HG02588 (cell line): ENCODE measurements at regions not wholly inside any gene's neighbourhood (a gene's known extent, or its start where the extent isn't known, plus 50 kb on each side); places are given as distances from the start of the nearest gene placed in this dataset.

Experiments used
- ATAC-seq: cut with Tn5 transposase; IDR thresholded peaks from one replicate; pipeline ENCODE4 v1.9.1; 2021; ENCODE audit warnings: mild to moderate bottlenecking, moderate library complexity; ENCODE audit not compliant: unreplicated experiment

DNA sequence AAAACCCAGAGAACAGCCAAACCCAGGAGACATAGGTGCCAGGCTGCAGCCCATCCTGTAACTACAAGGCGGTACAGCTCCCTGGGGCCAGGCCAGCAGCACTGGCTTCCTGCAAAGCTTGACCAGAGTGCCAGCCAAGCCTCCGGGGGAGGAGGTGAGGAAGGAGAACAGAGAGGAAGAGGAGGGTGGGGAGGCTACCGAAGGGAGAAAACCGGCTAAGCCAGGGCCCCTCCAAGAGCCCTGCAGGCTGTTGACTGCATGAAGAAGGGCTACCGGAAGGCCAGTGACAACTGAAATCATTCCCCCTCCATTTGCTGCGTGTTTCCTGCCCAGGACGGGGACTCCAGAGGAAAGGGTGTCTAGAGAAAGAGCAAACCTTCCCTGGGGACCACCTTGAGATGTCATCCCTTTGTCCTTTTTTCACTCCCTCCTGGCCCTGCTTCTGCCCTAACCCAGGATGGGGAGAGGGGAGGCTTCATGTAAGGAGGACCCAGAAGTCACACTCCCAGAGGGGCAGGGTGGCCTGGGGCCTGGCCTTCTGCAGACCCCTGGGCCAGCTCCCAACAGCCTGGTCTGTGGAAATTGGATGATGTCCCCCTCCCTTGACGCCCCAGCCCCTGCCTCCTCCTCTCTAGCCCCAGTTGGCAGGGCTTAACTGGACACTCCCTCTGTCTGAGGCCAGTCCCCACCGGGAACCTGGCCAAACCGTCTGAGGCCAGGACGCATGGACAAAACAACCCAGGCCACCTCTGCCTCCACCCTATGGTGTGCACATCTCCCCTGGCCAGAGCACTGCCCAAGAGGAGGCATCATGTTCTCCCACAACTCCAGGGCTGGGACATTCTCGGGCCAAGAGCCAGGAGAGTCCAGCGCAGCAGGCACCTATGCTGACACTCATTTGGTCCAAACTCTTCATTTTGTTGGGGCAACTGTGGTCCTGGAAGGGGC lies 207.8 kb downstream of the CYP26B1 start:
- ATAC-seq, result no peak

DNA sequence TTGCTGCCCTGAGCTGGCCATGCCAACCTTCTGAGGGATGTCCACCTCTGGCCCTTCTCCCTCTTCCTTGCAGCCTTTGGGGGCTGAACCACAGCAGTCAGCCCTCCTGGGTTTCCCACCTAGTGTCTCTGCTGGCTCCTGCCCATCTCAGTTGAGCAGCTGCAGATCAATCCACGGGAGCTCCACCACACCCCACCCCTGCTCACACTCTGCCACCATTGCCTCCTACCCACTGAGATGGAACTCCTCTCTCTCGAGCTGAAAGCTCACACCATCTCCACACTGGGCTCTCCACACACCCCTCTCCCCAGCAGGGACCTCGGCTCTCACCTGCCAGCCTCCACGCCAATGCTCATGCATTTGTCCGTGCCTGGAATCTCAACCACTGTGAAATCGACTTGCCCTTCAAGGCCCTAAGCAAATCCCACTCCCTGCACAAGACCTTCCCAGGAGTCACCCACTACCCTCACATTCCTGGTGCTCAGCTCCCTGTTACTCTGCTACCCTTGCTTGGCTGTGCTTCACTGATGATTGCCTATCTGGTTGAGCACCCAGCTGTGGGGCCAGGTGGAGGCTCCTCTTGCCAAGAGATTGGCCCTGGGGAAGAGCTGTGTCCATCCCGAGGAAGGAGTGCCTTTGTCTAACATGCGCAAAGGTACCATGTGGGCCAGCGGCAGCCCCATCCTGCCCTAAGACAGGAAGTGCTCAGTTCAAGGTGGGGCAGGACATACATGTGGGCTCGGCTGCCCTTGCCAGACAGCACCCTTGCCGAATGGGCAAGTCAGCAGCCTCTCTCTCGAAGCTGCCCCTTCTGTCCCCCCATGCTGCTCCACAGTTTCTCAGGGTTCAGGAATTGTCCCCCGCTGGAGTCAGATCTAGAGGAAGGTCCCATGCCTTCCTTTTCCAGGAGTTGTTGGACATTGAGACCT lies 208.7 kb downstream of the CYP26B1 start:
- no peak for ATAC-seq

DNA sequence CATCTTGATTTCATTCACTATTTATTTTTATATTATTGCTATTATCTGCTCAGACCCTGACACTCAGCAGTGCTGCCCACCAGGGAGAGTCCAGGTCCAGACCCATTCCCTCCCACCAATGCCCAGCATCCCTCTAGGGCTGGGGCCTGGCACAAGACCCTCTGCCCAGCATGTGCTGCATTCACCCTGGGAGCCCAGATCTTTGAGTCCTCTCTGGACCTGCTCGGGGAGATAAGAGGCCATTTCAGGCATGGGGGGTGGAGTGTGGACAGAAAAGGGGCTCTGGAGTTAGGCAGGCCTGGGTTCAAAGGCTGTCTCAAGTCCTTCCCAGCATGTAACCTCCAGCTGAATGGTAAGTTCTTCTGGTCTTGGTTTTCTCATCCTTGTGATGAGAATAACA lies 209.6 kb downstream of the CYP26B1 start:
- no peak for ATAC-seq

DNA sequence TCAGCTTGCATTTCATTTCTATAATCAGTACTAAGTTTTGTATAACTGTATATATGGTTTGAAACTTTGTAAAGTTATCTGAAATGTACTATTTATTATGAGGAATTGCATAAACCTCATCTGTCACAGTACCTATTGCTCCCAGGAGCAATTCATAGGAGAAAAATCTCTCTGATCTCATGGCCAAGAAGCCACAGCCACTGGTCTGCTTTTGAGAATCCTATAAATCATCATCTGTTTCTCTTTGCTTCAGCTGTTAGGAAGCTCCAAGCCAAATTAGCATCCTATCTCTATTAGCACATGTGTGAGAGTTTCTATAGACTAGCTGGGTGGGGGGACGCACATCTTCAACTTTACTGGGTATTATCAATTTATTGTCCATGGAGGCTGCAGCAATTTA lies 210.3 kb downstream of the CYP26B1 start:
- no peak for ATAC-seq

DNA sequence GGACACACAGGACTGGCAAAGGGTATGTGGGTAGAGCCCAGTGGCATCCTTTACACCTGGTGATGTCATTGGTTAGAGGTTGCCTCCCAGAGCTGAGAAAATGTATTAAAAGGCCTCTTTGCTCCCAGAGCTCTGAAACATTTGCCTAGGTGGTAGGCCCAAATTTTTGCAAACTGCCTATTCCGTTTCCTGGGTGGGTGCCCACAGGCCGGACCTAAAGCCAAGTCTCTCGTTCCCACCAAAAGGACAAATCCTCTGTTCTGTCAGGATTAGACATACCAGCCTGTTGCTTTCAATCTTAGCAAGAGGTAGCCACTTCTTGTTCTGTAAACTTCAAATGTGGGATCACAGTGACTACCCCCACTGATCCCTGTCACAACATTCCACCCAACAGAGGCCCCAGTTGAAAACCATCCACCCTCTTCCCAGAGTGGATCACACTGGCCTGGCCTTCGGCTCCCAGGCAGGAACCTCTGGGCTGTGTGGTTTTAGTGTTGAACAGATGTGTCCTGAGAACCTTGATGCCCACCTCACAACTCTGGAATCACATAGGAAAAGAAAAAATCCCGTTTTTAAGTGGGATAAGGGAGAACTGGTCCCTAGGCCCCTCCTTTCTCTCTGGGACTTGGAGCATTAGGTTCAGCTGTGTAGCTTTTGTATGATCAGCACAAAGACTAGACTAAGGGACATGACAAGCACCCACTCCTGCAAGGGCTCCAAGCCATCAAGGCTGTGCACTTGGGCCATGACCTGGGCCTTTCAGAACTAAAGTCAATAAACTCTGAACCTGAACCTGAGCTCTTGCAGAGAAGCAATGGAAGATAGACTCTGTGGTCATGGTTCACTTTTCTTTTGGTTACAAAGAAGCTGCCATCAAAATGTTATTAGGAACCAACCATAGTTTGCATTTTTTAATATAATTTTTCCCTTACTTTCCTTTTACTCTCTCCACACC lies 211.3 kb downstream of the CYP26B1 start:
- no peak for ATAC-seq

DNA sequence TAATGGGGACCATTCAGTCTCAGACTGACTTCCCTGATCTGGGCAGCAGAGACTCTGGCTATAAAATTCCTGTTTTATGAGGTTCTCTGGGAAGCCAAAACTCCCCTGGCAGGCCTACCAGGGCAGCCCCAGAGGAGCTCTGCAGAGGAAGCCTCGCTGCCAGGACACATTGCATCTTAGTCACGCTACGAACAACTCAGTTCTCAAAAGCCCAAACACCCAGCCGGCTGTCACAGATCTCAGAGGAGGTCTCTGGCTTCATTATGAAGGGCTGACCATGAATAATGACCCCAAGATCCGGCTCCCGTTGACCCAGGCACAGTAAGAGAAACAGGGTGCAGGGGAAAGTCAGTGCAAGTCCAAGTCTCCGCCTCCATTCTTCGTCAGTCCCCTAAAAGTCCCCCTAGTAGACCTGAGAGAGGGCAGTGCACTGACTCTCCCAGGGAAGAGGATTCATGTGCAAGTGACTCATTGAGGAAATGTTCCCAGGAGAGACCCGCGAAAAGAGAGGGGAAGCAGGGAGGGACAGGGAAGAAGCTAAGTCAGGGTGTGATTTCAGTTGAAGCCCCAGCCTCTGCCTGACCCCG lies 212.3 kb downstream of the CYP26B1 start:
- ATAC-seq, result no peak

DNA sequence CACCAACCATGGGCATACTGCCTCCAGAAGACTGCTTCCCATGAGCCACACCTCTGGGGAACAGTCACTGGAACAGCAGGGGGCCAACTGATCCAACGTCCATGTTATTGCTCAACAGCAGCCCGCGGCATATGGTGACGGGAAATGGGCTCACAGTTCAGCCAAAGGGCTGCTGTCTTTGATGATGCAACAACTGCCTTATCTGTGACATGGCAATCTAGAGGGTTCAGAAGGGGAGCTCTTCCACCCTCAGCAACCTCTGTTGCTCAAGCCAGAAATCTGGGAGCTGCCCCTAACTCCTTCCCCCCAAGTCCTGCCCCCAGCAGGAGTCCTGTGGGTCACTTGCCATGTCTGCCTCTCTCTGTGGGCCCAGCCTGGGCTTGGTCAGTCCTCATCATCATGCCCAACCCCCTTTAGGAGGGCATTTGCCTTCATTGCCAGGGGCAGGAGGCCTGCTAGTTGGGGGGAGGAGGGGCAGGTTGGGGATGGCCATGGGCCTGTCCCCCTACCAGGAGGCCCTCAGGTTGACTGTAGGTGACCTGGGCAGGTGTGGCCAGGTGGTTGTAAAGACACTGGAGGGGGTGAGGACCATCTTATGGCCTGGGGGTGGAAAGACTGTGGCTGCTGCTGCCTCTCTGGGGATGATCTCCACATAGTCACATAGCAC lies 212.9 kb downstream of the CYP26B1 start:
- no peak for ATAC-seq

DNA sequence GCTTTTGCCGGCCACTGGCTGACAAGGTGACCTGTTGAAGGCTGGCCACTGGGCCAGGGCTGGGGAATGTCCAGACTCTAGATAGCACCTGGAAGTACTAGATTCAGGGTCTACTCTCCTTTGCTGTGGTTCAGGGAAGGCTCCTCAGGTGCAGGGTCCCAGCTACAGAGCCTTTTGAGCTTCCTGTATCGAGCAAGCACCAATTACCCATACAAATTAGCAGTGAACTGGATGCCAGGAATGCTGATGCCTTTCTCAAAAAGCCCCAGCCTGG lies 213.4 kb downstream of the CYP26B1 start:
- no peak for ATAC-seq

DNA sequence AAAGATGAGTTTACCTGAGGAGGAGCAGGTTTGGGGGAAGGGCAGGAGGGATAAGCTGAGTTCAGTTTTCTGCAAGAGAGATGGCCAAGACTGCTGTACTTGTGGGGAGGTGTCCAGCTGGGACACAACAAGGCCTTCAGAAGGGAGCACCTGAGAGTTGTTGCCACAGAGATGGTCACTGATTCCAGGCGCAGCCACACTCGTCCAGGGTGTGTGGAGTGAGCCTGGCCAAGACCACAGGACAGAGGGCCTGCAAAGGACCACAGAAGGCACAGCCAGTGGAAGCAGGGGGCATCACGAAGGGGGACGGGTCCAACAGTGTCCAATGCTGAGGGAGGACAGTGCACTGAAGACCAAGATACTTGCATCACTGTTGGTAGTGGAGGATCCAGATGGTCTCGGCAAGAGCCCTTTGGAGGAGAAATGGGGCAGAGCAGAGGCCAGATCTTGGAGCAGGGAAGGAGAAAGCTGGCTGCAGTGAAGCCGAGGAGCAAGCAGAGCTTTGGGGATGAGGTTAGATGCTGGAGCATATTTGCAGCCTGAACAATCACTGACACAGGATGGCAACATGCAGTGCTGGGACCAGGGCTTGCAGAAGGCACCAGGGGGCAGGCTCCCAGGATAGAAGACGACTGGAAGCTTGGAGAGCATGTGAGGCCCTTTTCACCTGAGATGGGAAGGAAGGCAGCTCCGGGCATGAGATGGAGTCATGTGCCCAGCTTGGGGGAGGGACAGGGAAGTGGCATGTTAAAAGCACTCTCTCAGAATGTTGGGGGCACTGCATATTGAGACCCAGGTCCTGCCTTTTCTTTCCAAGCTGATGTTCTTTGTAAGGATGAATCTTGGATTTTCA lies 214.0 kb downstream of the CYP26B1 start:
- ATAC-seq, result no peak

DNA sequence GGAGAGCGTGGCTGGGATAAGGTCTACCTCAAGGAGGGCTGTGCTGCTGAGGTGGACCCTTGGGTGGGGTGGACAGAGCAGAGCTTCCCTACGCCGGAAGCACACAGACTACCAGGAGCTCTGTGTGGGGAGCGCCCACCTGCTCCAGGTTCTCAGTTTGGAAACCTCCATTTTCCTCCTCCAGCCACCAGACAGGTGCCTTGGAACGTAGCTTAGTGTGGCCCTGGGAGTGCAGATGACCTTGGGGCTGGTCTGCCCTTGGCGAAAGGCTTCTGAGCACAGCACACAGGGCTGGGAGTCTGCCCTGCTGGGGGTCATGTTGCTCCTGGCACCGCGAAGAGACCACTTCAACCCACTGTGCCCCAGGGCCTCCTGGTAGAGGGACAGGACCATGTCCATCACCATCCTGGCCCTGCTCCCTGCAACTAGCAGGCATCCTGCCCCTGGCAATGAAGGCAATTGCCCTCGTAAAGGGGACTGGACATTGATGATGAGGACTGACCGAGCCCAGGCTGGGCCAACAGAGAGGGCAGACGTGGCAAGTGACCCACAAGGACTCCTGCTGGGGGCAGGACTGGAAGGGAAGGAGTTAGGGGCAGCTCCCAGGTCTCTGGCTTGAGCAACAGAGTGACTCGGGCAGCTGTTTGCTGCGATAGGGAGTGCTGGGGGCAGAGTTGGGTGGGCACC lies 214.7 kb downstream of the CYP26B1 start:
- ATAC-seq, result no peak

DNA sequence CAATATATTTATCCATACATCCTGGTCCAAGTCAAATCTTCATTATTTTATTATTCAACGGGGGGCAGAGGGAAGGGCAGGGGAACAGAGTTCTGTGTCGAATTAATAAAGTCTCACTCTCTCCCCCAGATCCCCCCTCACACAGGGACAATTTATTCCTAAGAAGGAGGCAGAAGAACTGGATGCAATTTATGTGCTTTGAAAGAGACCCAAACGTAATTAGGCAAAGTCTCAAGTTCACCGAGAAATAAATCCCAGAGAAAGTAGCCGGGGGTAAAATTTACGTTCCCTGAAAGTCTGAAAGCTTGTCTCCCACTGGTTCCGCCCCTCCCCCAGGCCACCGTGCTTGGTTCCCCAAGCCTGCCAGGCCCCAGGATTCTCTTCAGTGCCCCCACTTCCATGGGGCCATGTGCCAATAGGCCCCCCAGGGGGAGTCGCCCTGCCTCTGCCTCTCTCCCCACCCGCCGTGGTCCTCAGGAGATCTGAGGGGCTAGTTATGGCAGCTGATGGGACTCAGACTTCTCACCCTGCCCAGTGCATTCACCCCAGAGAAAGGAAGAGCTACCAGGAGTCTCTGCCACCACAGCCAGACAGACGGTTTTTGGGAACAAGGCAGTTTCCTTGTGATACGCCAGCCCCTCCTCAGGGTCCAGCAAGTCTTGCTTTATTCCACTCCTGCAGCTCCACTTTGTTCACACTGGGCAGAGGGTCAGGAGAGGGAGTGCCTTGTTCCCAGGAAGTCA lies 215.5 kb downstream of the CYP26B1 start:
- no peak for ATAC-seq

DNA sequence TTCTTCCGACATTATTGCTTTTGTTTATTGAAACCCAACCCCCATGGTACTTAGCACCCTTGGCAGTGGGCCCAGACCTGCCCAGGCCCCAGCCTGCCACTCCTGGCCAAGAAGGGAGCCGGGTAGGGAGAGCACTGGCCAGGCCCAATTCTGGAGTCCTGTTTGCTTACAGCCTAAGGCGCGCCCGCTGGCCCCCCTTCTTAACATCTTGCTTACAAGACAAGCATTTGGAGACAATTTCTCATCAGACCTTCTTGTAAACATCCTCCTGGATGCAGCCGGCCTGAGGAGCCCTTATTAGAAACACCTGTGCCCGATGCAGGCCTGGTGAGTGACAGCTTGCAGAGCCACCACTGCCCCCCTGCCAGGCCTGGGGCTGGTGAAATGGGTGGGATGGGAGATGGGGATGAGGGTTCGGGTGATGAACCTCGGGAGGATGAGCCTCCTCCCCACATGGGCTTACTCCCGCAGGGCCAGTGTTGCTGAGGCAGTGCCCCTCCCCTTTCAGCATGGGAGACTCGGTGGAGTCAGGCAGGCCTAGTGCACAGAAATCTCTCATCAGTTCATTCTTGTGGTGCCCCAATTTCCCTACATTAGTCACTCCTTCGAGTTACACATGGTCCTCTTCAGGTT lies 217.5 kb downstream of the CYP26B1 start:
- ATAC-seq, result no peak

DNA sequence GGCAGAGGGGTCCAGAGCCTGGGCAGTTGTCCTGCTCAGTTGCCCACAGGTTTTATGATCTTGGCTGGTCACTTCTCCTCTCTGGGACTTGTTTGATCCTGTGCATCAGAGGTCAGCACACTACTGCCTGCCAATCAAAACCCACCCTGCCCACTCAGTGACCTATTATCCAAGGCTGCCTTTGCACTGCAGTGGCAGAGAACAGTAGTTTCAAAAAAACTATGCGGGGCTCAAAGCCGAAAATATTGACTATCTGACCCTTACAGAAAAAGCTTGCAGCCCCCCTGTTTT lies 218.2 kb downstream of the CYP26B1 start:
- ATAC-seq, result no peak

DNA sequence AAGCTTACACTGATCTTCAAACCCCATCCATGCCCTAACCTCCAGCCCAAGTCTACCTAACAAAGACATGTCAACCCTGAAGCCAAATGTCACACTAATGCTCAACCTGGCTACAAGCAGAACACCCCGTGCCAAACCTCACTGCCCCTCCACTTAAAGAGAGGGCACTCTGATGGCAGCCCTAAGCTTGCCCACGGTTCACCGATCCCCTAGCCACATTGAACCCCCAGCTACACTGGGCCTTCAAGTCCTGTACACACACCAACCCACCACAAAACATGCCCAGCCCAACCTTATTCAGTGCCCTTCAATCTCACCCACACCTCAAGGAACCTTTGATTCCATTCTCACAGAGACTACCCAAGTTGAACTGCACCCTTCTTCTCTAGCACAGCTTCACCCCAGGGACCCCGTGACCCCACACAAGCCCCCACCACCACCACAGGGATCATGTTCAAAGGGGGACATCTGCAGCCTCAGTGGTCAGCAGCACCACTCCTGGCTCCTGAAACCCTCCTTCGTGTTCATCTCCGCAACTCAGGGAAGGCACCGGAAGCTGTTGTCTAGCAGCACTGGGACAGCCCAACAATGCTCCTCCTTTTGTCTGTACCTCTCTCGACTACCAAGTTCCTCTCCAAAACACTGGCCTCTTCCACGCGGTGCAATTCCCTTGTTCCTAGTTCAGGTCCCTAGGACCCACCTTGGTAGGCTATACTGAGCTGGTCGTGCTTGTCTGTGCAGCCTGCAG lies 218.8 kb downstream of the CYP26B1 start:
- ATAC-seq, result no peak

DNA sequence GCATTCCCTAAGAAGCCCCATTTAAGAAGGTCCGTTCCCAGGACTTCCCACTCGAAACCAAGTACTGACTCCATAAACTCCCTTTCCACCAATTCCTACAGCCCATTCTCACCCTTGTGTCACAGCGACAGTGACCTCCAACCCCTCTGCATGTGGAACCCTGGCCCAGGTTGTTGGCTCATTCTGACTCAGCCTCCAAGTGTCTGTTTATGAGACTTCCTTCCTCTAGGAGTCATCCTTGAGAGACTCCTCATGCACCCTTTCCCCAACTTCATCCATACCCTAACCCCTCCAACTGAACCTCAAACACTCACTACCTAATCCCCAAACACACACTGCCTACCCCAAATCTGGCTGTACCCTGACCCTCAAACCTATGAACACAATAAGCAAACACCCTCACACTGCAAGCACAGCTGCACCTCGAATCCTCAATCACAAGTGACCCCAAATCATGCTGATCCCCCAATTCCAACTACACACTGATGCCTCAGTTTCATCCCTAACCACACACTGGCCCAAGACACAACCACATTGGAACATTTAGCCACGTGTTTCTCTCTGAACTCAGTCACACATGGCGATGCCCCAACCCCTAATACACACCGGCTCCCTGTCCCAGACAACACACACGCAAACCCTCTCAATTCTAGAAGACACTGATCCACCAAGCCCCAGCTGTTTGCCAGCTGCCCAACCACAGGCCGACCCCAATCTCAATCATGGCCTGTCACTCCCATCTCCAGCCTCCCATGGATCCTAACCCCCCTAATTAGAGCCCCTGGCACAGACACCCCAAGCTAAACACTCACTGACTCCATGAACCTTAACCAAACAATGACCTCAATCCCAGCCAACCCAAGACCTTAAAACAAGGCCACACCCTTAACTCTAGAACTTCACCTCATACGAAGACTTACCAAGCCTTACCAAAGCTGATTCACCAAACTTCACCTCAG lies 219.6 kb downstream of the CYP26B1 start:
- ATAC-seq, result no peak
